HepG2 (cell line): ENCODE measurements at regions not wholly inside any gene's neighbourhood (a gene's known extent, or its start where the extent isn't known, plus 50 kb on each side); places are given as distances from the start of the nearest gene placed in this dataset.

Source experiments
- ATAC-seq: fragments of 200-7000 bp; cut with Tn5 transposase; 3 replicates; pipeline ENCODE4 v1.9.1; 2020; ENCODE audit warnings: mild to moderate bottlenecking, moderate library complexity
- BruUV-seq: library from RNA; stranded (reverse); fragments of 400-500 nt; replicated peaks from 2 replicates; lab custom pipeline; 2021; lab: Mats Ljungman, UMichigan
- CTCF ChIA-PET: fragments of 300-600 bp; formaldehyde crosslinking; extraction: SDS; loops from one replicate; lab custom pipeline; 2021; ENCODE audit warnings: low total read pairs, inconsistent platforms, low intra/inter-chr PET ratio; lab: Yijun Ruan, JAX
- POLR2A ChIA-PET: fragments of 350-600 bp; sonication (Branson Sonifier 250); formaldehyde crosslinking; loops from one replicate; lab custom pipeline; 2020; ENCODE audit warnings: antibody characterized with exemption, inconsistent platforms; lab: Yijun Ruan, JAX
- DNase-seq: peaks from one replicate; pipeline ENCODE4 v3.0.0-alpha.2; 2015; ENCODE audit warnings: low spot score
- FAIRE-seq: peaks from 3 replicates; lab custom pipeline; 2011; peaks lifted over from hg19 to GRCh38; lab: Jason Lieb, UNC
- H2AFZ ChIP-seq: one replicate; pipeline ENCODE4 v1.6.1; 2011; ENCODE audit warnings: low read length, inconsistent platforms
- H3K27ac ChIP-seq: fragments of 300-600 bp; 3 replicates; pipeline ENCODE4 v1.8.0; 2011; ENCODE audit warnings: mixed run types, mild to moderate bottlenecking, mixed read lengths, low read length, inconsistent platforms; ENCODE audit not compliant: insufficient read depth; ENCODE audit errors: extremely low read length
- H3K27me3 ChIP-seq, 2 experiments: fragments of 200-600 bp in 1 of 2; 2 replicates in 1 of 2; 3 replicates in 1 of 2; pipeline versions ENCODE4 v1.6.0 to v1.8.0; 2011; ENCODE audit warnings: low read length in 2 of 2, mild to moderate bottlenecking in 2 of 2, moderate library complexity in 2 of 2, inconsistent platforms in 1 of 2; ENCODE audit not compliant: insufficient read depth in 2 of 2, control insufficient read depth in 1 of 2
- H3K36me3 ChIP-seq, 2 experiments: fragments of 200-600 bp in 1 of 2; replicated peaks in 1 of 2; 2 replicates in 1 of 2; 3 replicates in 1 of 2; pipeline versions ENCODE4 v1.5.1 to v1.8.0; 2011; ENCODE audit warnings: low read length in 2 of 2, inconsistent platforms in 1 of 2; ENCODE audit not compliant: insufficient read depth in 2 of 2, control insufficient read depth in 1 of 2
- H3K4me1 ChIP-seq: 2 replicates; pipeline ENCODE4 v1.5.1; 2012; ENCODE audit warnings: low read length, inconsistent platforms; ENCODE audit not compliant: insufficient read depth
- H3K4me2 ChIP-seq: 2 replicates; pipeline ENCODE4 v1.6.0; 2011; ENCODE audit warnings: low read depth, low read length, inconsistent platforms
- H3K4me3 ChIP-seq, 3 experiments: fragments of 200-600 bp in 1 of 3; sonication (generic), shearing (Covaris generic) in 1 of 3; replicated peaks in 1 of 3; 2 replicates each; pipeline ENCODE4 v1.5.1; 2011 to 2016; ENCODE audit warnings: low read length in 3 of 3, inconsistent platforms in 2 of 3, low read depth in 2 of 3, mild to moderate bottlenecking in 2 of 3, control low read depth in 1 of 3, mixed read lengths in 1 of 3; ENCODE audit not compliant: insufficient read depth in 1 of 3
- H3K79me2 ChIP-seq: one replicate; pipeline ENCODE4 v1.6.1; 2011; ENCODE audit warnings: low read length, inconsistent platforms; ENCODE audit not compliant: insufficient read depth
- H3K9ac ChIP-seq: 2 replicates; pipeline ENCODE4 v1.6.0; 2011; ENCODE audit warnings: mild to moderate bottlenecking, low read depth, low read length, inconsistent platforms; ENCODE audit not compliant: insufficient read depth
- H3K9me3 ChIP-seq: 2 replicates; pipeline ENCODE4 v1.5.1; 2012; ENCODE audit warnings: mild to moderate bottlenecking, low read length
- H4K20me1 ChIP-seq: 2 replicates; pipeline ENCODE4 v1.6.0; 2011; ENCODE audit warnings: inconsistent platforms, mild to moderate bottlenecking, low read length, moderate library complexity; ENCODE audit not compliant: insufficient read depth
- AGO2 ChIP-seq: fragments of 200-400 bp; formaldehyde crosslinking; optimal IDR thresholded peaks from 2 replicates; pipeline ENCODE3; 2017; ENCODE audit warnings: mild to moderate bottlenecking, low read depth, low read length, moderate library complexity
- ATF5 ChIP-seq: sonication (generic); formaldehyde crosslinking; IDR thresholded peaks from 2 replicates; pipeline ENCODE4 v1.4.0; 2020; ENCODE audit warnings: mild to moderate bottlenecking, low read depth, missing genetic modification reagents
- ATM ChIP-seq: fragments of 450-650 bp; IDR thresholded peaks from 2 replicates; pipeline ENCODE4 v1.7.1; 2017; ENCODE audit warnings: mild to moderate bottlenecking, borderline replicate concordance
- CCAR2 ChIP-seq: fragments of 200-400 bp; formaldehyde crosslinking; optimal IDR thresholded peaks from 2 replicates; pipeline ENCODE3; 2018; ENCODE audit warnings: low read depth, mild to moderate bottlenecking, low read length, moderate library complexity
- FOXP1 ChIP-seq, 2 experiments: fragments of 450-650 bp in 1 of 2; IDR thresholded peaks; 2 replicates each; pipeline ENCODE4 v1.6.1; 2017 to 2018; ENCODE audit warnings: antibody characterized with exemption in 1 of 2
- GFI1 ChIP-seq: sonication (generic); formaldehyde crosslinking; IDR thresholded peaks from 2 replicates; pipeline ENCODE4 v1.5.0; 2020; ENCODE audit warnings: missing genetic modification reagents, mild to moderate bottlenecking, borderline replicate concordance
- MBNL3 ChIP-seq: fragments of 250-450 bp; sonication (Bioruptor Pico); conservative IDR thresholded peaks from 2 replicates; pipeline ENCODE4 v1.8.0; 2022; ENCODE audit warnings: mild to moderate bottlenecking, inconsistent platforms
- NBN ChIP-seq: fragments of 450-650 bp; conservative IDR thresholded peaks from 2 replicates; pipeline ENCODE4 v1.6.1; 2017
- NFE2L2 ChIP-seq: fragments of 150-350 bp; IDR thresholded peaks from 2 replicates; pipeline ENCODE4 v1.6.1; 2014; ENCODE audit warnings: low read length
- NKX3-1 ChIP-seq: sonication (generic); formaldehyde crosslinking; IDR thresholded peaks from 2 replicates; pipeline ENCODE4 v1.5.0; 2020; ENCODE audit warnings: missing genetic modification reagents
- REL ChIP-seq: sonication (generic); formaldehyde crosslinking; conservative IDR thresholded peaks from 2 replicates; pipeline ENCODE4 v1.8.0; 2022; ENCODE audit warnings: mild to moderate bottlenecking, missing genetic modification reagents, moderate library complexity
- RORA ChIP-seq: sonication (generic); formaldehyde crosslinking; IDR thresholded peaks from 2 replicates; pipeline ENCODE4 v1.5.0; 2020; ENCODE audit warnings: mild to moderate bottlenecking, missing genetic modification reagents, moderate library complexity
- ZKSCAN1 ChIP-seq: fragments of 150-350 bp; IDR thresholded peaks from 2 replicates; pipeline ENCODE4 v1.6.1; 2014; ENCODE audit warnings: low read length
- ZNF354B ChIP-seq: sonication (generic); formaldehyde crosslinking; IDR thresholded peaks from 2 replicates; pipeline ENCODE4 v1.8.0; 2022; ENCODE audit warnings: mild to moderate bottlenecking, missing genetic modification reagents
- ZNF468 ChIP-seq: sonication (generic); formaldehyde crosslinking; IDR thresholded peaks from 2 replicates; pipeline ENCODE4 v1.8.0; 2022; ENCODE audit warnings: mild to moderate bottlenecking, moderate library complexity, missing genetic modification reagents
- ZNF891 ChIP-seq: sonication (generic); formaldehyde crosslinking; IDR thresholded peaks from 2 replicates; pipeline ENCODE4 v1.5.0; 2020; ENCODE audit warnings: mild to moderate bottlenecking, missing genetic modification reagents
- WGBS: methylation state at CpG from one replicate; pipeline ENCODE4 v1.1.6; 2017; ENCODE audit warnings: low lambda C conversion rate; 5-methylcytosine and 5-hydroxymethylcytosine counted together
- in situ Hi-C: cut with HindIII; loops from 2 replicates; pipeline ENCODE4 v1.10.0; 2017; ENCODE audit warnings: low pct_unique_long_range_greater_than_20kb; ENCODE audit not compliant: extremely low pct_ligation_motif_present
- intact Hi-C: fragments of 100-400 bp; cut with micrococcal nuclease; formaldehyde crosslinking; loops from one replicate; pipeline ENCODE4 v1.10.0; 2022; ENCODE audit not compliant: unreplicated experiment

DNA sequence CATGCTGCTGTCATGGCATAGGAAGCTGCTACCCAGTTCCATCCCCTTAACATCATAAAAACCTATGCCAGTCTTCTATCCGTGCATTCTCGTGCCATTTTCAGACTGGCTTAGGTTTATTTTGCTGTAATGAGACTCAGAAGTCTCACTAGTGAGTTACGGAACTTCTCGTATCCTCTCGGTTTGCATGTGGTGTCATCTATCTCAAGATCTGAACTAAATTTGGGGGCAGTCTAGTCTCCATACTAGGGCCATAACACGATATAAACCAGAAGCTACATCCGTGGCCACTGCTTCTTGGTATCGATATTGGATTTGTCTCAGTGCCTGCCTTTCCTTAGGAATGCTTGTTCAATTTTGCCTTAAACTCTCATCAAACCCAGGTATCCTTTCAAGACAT is 771.2 kb upstream of the CDH10 start (continued):
- no peak for TF ChIP-seq AGO2

DNA sequence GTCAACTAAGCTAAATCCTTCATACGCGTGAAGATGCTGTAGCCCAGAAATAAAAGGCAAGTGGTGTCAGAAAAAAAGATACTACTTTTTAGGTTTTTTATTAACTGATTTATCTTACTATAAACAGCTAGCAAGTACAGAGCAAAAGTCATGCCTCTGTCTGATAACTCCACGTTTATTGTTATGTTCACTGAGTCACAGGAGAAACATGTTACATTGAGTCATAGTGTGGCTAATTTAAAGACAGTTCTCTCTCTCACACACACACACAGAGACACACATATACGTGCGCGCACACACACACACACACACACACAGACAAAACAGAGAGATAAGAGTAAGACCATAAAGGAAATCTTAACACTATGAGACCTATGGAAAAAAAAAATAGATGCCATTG is 770.0 kb upstream of the CDH10 start:
- H4K20me1 ChIP-seq, result no peaks in the 10 kb centered on the region
- H3K27me3 ChIP-seq, result no peaks in the 10 kb centered on the region
- no peak overlapping the region for H3K4me3 ChIP-seq
- ChIA-PET CTCF (no interaction called here), POLR2A (no interaction called here)
- H3K9ac ChIP-seq, result no peak overlapping the region
- H3K79me2 ChIP-seq, result no peaks in the 10 kb centered on the region
- peaks cover 8% of the 10 kb centered on the region; the same call in 1 of the 2 replicates for H3K9me3 ChIP-seq
- no peaks in the 10 kb centered on the region for H3K36me3 ChIP-seq
- ATAC-seq (no peak), DNase-seq (no peak), FAIRE-seq (no peak)
- no TSS peak for BruUV-seq
- intact Hi-C loops (no loop called here), in situ Hi-C loops (no loop called here)
- H2AFZ ChIP-seq, result no peak overlapping the region
- H3K27ac ChIP-seq, result no peak overlapping the region
- TF ChIP-seq NKX3-1 (no peak), ATF5 (no peak), FOXP1 (IDR thresholded peaks at IDR 0.05) (no peak), FOXP1 (CRISPR knock-in tag; IDR thresholded peaks at IDR 0.05) (no peak), ATM (no peak), ZNF354B (CRISPR knock-in tag) (no peak), MBNL3 (CRISPR knock-in tag) (no peak), GFI1 (CRISPR knock-in tag) (no peak), ZNF468 (no peak), REL (CRISPR knock-in tag) (no peak), NBN (no peak), NFE2L2 (no peak), ZKSCAN1 (no peak), CCAR2 (no peak), RORA (no peak), ZNF891 (CRISPR knock-in tag) (no peak)
- no peaks in the 10 kb centered on the region for H3K4me1 ChIP-seq
- WGBS, result 61% methylated on average over 6 of the region's 6 CpGs
- no peak overlapping the region for H3K4me2 ChIP-seq
